ENCODE measurements at regions not wholly inside any gene's neighbourhood (a gene's known extent, or its start where the extent isn't known, plus 50 kb on each side); places are given as distances from the start of the nearest gene placed in this dataset.

DNA sequence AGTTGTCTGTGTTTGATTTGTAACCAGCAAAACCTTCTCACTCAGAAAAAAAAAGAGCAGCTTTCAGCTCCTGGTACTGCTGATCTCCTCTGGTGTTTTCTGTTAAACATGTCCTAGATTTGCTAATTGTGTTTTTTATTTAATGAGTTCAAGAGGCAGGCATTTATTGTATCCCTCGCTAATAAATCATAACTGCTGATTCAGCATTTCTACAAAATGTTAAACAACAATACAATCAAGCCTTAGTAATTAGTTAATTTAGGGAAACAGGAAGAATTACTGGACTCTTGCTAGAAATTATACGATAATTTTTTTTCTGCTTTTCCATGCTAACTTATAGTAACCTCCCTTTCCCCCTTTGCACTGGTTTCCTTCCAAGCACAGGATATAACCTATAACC, 66.8 kb upstream of the NRP1 start:
- BruUV-seq (replicated peaks): no TSS peak
- Histone ChIP-seq H3K27me3 (replicated peaks; ENCODE audit: control insufficient read depth, insufficient read depth, low read length) (no peaks in the 10 kb centered on the region), H3K4me1 (no peaks in the 10 kb centered on the region)

DNA sequence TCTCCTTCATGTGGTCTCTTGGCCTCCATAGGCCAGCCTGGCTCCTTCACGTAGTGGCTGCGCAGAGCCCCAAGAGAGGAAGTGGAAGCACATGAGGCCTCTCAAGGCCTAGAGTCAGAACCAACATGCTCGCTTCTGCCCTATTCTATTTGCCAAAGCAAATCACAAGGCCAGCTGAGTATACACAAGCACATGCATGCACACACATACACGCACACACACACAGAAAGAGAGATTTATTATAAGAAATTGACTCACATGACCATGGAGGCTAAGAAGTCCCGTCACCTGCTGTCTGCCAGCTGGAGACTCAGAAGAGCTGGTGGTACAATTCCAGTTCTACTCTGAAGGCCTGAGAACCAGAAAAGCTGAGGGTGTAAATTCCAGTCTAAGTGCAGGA, 64.3 kb upstream of the NRP1 start:
- H3K4me1 ChIP-seq: no peaks in the 10 kb centered on the region
- POLR2A ChIA-PET: no interaction called here
- CTCF ChIA-PET: no interaction called here
- Mint-ChIP-seq H3K27me3 (ENCODE audit: insufficient read depth, unreplicated experiment) (no peaks in the 10 kb centered on the region), H3K4me1 (ENCODE audit: low read depth, unreplicated experiment) (peaks cover 6% of the 10 kb centered on the region), H3K9me3 (ENCODE audit: unreplicated experiment) (peaks cover 21% of the 10 kb centered on the region), H3K4me3 (ENCODE audit: unreplicated experiment) (no peak overlapping the region), H3K27ac (ENCODE audit: unreplicated experiment) (no peak overlapping the region), H3K36me3 (ENCODE audit: insufficient read depth, unreplicated experiment) (no peaks in the 10 kb centered on the region)
- BruUV-seq (replicated peaks): no TSS peak
- intact Hi-C loops (cut with micrococcal nuclease; ENCODE audit: unreplicated experiment): no loop called here
- peaks cover 14% of the 10 kb centered on the region for H3K9me3 ChIP-seq
- H3K36me3 ChIP-seq (ENCODE audit: control insufficient read depth, insufficient read depth, low read length): no peaks in the 10 kb centered on the region
- TF ChIP-seq, protein P1, sequence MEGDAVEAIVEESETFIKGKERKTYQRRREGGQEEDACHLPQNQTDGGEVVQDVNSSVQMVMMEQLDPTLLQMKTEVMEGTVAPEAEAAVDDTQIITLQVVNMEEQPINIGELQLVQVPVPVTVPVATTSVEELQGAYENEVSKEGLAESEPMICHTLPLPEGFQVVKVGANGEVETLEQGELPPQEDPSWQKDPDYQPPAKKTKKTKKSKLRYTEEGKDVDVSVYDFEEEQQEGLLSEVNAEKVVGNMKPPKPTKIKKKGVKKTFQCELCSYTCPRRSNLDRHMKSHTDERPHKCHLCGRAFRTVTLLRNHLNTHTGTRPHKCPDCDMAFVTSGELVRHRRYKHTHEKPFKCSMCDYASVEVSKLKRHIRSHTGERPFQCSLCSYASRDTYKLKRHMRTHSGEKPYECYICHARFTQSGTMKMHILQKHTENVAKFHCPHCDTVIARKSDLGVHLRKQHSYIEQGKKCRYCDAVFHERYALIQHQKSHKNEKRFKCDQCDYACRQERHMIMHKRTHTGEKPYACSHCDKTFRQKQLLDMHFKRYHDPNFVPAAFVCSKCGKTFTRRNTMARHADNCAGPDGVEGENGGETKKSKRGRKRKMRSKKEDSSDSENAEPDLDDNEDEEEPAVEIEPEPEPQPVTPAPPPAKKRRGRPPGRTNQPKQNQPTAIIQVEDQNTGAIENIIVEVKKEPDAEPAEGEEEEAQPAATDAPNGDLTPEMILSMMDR (IDR thresholded peaks at IDR 0.05; ENCODE audit: insufficient read depth in 1 of 2, low read depth in 1 of 2, low read length in 1 of 2, severe bottlenecking in 1 of 2, unreplicated experiment in 1 of 2): no peak
- H3K27me3 ChIP-seq (replicated peaks; ENCODE audit: control insufficient read depth, insufficient read depth, low read length): no peaks in the 10 kb centered on the region
- DNase-seq: no peak
- H3K4me3 ChIP-seq (ENCODE audit: low read depth, low read length): no peak overlapping the region

More for the DNA sequence above, 66.8 kb upstream of the NRP1 start:
- Histone ChIP-seq H3K36me3 (ENCODE audit: control insufficient read depth, insufficient read depth, low read length) (no peaks in the 10 kb centered on the region), H3K4me3 (ENCODE audit: low read depth, low read length) (no peak overlapping the region), H3K9me3 (peaks cover 11% of the 10 kb centered on the region)
- DNase-seq: no peak
- Mint-ChIP-seq H3K4me1 (ENCODE audit: low read depth, unreplicated experiment) (peaks cover 6% of the 10 kb centered on the region), H3K9me3 (ENCODE audit: unreplicated experiment) (peaks cover 21% of the 10 kb centered on the region), H3K27ac (ENCODE audit: unreplicated experiment) (no peak overlapping the region), H3K27me3 (ENCODE audit: insufficient read depth, unreplicated experiment) (no peaks in the 10 kb centered on the region), H3K36me3 (ENCODE audit: insufficient read depth, unreplicated experiment) (no peaks in the 10 kb centered on the region), H3K4me3 (ENCODE audit: unreplicated experiment) (no peak overlapping the region)
- POLR2A ChIA-PET: no interaction called here
- intact Hi-C loops (cut with micrococcal nuclease; ENCODE audit: unreplicated experiment): no loop called here
- CTCF ChIA-PET: no interaction called here
- TF ChIP-seq, protein P1 (IDR thresholded peaks at IDR 0.05; ENCODE audit: insufficient read depth in 1 of 2, low read depth in 1 of 2, low read length in 1 of 2, severe bottlenecking in 1 of 2, unreplicated experiment in 1 of 2): no peak

DNA sequence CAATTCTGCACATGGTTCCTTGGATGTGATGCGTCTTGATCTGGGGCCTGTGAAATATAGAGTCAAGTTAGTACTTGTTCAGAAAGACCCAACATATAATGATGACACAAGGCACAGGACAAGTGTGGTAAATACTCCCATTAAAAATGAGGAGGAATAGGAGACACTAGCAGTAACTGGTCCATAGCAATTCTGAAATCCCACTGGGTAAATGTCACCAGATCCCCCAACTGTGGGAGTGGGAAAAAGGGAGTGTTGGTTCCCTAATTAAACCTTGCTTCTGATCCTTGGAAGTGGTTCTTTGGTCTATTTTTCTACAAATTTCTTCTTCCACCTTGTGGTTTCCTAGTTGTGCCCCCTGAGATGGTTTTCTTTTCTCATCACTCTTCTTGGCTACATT, 62.5 kb upstream of the NRP1 start:
- TF ChIP-seq, protein P1 (IDR thresholded peaks at IDR 0.05; ENCODE audit: insufficient read depth in 1 of 2, low read depth in 1 of 2, low read length in 1 of 2, severe bottlenecking in 1 of 2, unreplicated experiment in 1 of 2): no peak
- Histone ChIP-seq H3K36me3 (ENCODE audit: control insufficient read depth, insufficient read depth, low read length) (no peaks in the 10 kb centered on the region), H3K9me3 (peaks cover 14% of the 10 kb centered on the region), H3K4me1 (peaks cover 9% of the 10 kb centered on the region), H3K27me3 (replicated peaks; ENCODE audit: control insufficient read depth, insufficient read depth, low read length) (no peaks in the 10 kb centered on the region), H3K4me3 (ENCODE audit: low read depth, low read length) (no peak overlapping the region)
- Mint-ChIP-seq H3K4me1 (ENCODE audit: low read depth, unreplicated experiment) (no peaks in the 10 kb centered on the region), H3K27me3 (ENCODE audit: insufficient read depth, unreplicated experiment) (no peaks in the 10 kb centered on the region), H3K4me3 (ENCODE audit: unreplicated experiment) (no peak overlapping the region), H3K27ac (ENCODE audit: unreplicated experiment) (no peak overlapping the region), H3K9me3 (ENCODE audit: unreplicated experiment) (peaks cover 21% of the 10 kb centered on the region), H3K36me3 (ENCODE audit: insufficient read depth, unreplicated experiment) (no peaks in the 10 kb centered on the region)
- no peak for DNase-seq
- ChIA-PET CTCF (no interaction called here), POLR2A (no interaction called here)
- intact Hi-C loops (cut with micrococcal nuclease; ENCODE audit: unreplicated experiment): no loop called here
- no TSS peak for BruUV-seq (replicated peaks)

All from Caco-2 (cell line).